Mesendoderm (in vitro differentiated cells): ENCODE measurements at regions not wholly inside any gene's neighbourhood (a gene's known extent, or its start where the extent isn't known, plus 50 kb on each side); places are given as distances from the start of the nearest gene placed in this dataset.

Experiments
- DNase-seq: peaks from one replicate; pipeline ENCODE4 v3.0.0; 2013
- H2AK5ac ChIP-seq: 2 replicates; pipeline ENCODE4 v1.6.1; 2013; ENCODE audit warnings: low read length, inconsistent platforms
- H2BK120ac ChIP-seq: 2 replicates; pipeline ENCODE4 v1.6.1; 2013; ENCODE audit warnings: low read depth, mild to moderate bottlenecking, low read length, moderate library complexity, mixed read lengths
- H2BK15ac ChIP-seq: replicated peaks from 2 replicates; pipeline ENCODE4 v1.6.1; 2013; ENCODE audit warnings: low read depth, mild to moderate bottlenecking, moderate library complexity
- H2BK5ac ChIP-seq: 2 replicates; pipeline ENCODE4 v1.6.1; 2013; ENCODE audit warnings: low read length, inconsistent platforms
- H3K18ac ChIP-seq: 2 replicates; pipeline ENCODE4 v1.6.1; 2013; ENCODE audit warnings: mild to moderate bottlenecking, low read length, mixed read lengths
- H3K23ac ChIP-seq: one replicate; pipeline ENCODE4 v1.6.1; 2013; ENCODE audit warnings: low read length
- H3K27ac ChIP-seq: 2 replicates; pipeline ENCODE4 v1.5.1; 2013; ENCODE audit warnings: low read depth, mild to moderate bottlenecking, inconsistent platforms, low read length, moderate library complexity
- H3K27me3 ChIP-seq: 2 replicates; pipeline ENCODE4 v1.6.1; 2013; ENCODE audit warnings: low read length, control low read depth, mild to moderate bottlenecking, inconsistent platforms; ENCODE audit not compliant: insufficient read depth, poor library complexity
- H3K36me3 ChIP-seq: 2 replicates; pipeline ENCODE4 v1.6.1; 2013; ENCODE audit warnings: low read length, inconsistent platforms; ENCODE audit not compliant: control insufficient read depth, insufficient read depth
- H3K4ac ChIP-seq: one replicate; pipeline ENCODE4 v1.6.1; 2013; ENCODE audit warnings: low read depth, mild to moderate bottlenecking, low read length, moderate library complexity
- H3K4me1 ChIP-seq: 2 replicates; pipeline ENCODE4 v1.6.1; 2013; ENCODE audit warnings: low read depth, low read length, inconsistent platforms; ENCODE audit not compliant: control insufficient read depth
- H3K4me2 ChIP-seq: 2 replicates; pipeline ENCODE4 v1.6.1; 2013; ENCODE audit warnings: low read length
- H3K4me3 ChIP-seq: 2 replicates; pipeline ENCODE4 v1.5.1; 2013; ENCODE audit warnings: mild to moderate bottlenecking, low read length
- H3K56ac ChIP-seq: one replicate; pipeline ENCODE4 v1.6.1; 2013; ENCODE audit warnings: low read length
- H3K79me1 ChIP-seq: 2 replicates; pipeline ENCODE4 v1.6.1; 2013; ENCODE audit warnings: low read length, inconsistent platforms
- H3K79me2 ChIP-seq: 2 replicates; pipeline ENCODE4 v1.6.1; 2013; ENCODE audit warnings: mild to moderate bottlenecking, low read length; ENCODE audit not compliant: control insufficient read depth, insufficient read depth
- H3K9ac ChIP-seq: 2 replicates; pipeline ENCODE4 v1.6.1; 2013; ENCODE audit warnings: low read length, inconsistent platforms
- H4K5ac ChIP-seq: one replicate; pipeline ENCODE4 v1.6.1; 2013; ENCODE audit warnings: low read length
- H4K8ac ChIP-seq: one replicate; pipeline ENCODE4 v1.6.1; 2013; ENCODE audit warnings: low read depth, mild to moderate bottlenecking, control low read depth, low read length, moderate library complexity
- WGBS: extraction: QIAGEN DNeasy Blood & Tissue Kit; methylation state at CpG from one replicate; pipeline ENCODE4 v1.1.7; 2013; ENCODE audit warnings: low lambda C conversion rate, missing lambda C conversion rate; ENCODE audit not compliant: insufficient coverage; ENCODE audit errors: extremely low coverage; 5-methylcytosine and 5-hydroxymethylcytosine counted together

DNA sequence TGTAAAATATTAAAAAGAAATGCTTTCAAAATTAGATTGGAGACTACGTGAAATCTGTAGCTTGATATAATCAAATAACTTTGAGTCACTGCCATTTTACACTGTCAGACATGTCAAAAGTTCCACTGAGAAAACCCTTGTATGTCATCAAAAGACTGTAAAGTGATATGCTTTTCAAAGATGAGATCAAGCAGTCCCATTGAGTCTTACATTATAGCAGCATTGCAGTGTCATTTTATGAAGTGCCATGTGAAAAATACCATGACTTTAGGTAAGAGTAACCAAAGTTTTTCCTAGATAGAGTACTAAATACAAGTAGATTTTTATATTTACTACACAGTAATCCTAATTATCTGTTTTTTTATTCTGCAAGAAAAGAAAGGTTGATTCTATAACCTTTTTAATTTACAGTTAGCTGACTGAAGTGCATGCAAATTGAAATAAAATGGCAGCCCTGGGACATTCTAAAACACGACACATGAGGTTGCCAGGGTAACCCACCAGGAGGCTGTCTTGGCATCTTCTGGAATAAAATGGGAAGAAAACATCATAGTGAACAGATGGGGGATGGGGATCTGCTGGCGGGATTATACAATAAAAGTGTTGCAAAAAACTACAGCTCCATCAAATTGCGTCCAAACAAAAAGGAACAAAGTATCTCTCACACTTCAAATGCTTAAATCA is 91.3 kb upstream of the TMEM106B start:
- Histone ChIP-seq H3K56ac (no peak overlapping the region), H2BK15ac (no peak overlapping the region), H3K4me1 (no peaks in the 10 kb centered on the region), H3K36me3 (no peaks in the 10 kb centered on the region), H3K79me1 (no peaks in the 10 kb centered on the region), H3K4ac (no peak overlapping the region), H4K8ac (no peak overlapping the region), H4K5ac (no peak overlapping the region), H3K27me3 (no peaks in the 10 kb centered on the region), H3K4me3 (no peak overlapping the region), H2AK5ac (no peak overlapping the region), H3K79me2 (no peaks in the 10 kb centered on the region), H3K23ac (no peak overlapping the region), H3K9ac (no peak overlapping the region), H3K4me2 (no peak overlapping the region), H3K27ac (no peak overlapping the region), H3K18ac (no peak overlapping the region), H2BK120ac (no peak overlapping the region), H2BK5ac (no peak overlapping the region)
- WGBS = no CpG with 5 or more reads among the region's 4 CpGs
- DNase-seq = peak; percentile 71

DNA sequence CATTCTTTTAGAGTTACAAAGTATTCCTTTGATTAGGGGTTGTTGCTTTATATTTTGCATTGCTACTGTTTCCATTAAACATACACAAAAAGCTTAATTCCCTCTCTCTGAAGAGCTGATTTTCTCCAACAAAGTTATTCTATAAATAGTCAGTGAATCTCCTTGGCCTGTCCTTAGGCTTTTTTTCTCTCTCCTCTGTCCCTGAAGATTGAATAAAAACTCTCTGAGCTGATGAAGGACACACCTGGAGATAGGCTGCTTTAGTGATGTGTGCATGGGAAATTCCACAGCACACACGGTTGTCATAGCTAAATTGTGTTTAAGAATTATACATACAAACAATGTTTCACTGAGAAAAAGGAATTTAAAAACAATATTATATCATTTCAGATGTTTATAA is 90.5 kb upstream of the TMEM106B start:
- no peaks in the 10 kb centered on the region for H3K4me1 ChIP-seq
- H4K8ac ChIP-seq = no peak overlapping the region
- no peak overlapping the region for H3K56ac ChIP-seq
- H3K79me2 ChIP-seq = no peaks in the 10 kb centered on the region
- no peak overlapping the region for H4K5ac ChIP-seq
- no peak overlapping the region for H3K4ac ChIP-seq
- no peaks in the 10 kb centered on the region for H3K27me3 ChIP-seq
- no CpG with 5 or more reads among the region's 1 CpG for WGBS
- no peak for DNase-seq
- H3K79me1 ChIP-seq = no peaks in the 10 kb centered on the region
- no peak overlapping the region for H3K27ac ChIP-seq
- H3K4me3 ChIP-seq = no peak overlapping the region
- H3K18ac ChIP-seq = no peak overlapping the region
- no peak overlapping the region for H2BK5ac ChIP-seq
- no peak overlapping the region for H2BK120ac ChIP-seq
- no peak overlapping the region for H3K4me2 ChIP-seq
- H3K36me3 ChIP-seq = no peaks in the 10 kb centered on the region
- H2BK15ac ChIP-seq = no peak overlapping the region
- H3K23ac ChIP-seq = no peak overlapping the region
- H2AK5ac ChIP-seq = no peak overlapping the region
- H3K9ac ChIP-seq = no peak overlapping the region

DNA sequence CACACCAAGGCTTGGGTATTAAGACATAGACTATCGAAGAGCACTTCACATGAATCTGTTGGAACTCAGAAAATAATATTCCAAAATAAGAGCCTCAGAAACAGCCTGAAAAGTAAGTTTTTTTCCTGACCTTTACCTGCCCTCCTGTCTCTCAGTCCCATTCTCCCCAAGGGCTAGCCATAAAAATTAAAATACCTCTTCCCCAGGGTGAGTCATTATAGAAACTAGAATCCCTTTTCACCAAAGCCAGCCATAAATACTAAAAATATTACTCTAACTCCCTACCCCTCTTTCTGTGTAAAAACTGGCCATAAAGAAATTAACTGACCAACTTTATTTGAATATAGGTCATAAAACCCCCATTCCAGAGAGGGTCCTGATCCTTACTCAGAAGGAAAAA is 87.9 kb upstream of the TMEM106B start:
- Histone ChIP-seq H3K79me1 (no peaks in the 10 kb centered on the region), H3K4me2 (no peak overlapping the region), H3K9ac (no peak overlapping the region), H3K4ac (no peak overlapping the region), H3K4me3 (no peak overlapping the region), H3K27me3 (no peaks in the 10 kb centered on the region), H3K27ac (no peak overlapping the region), H2BK5ac (no peak overlapping the region), H4K8ac (no peak overlapping the region), H2BK120ac (no peak overlapping the region), H3K18ac (no peak overlapping the region), H2AK5ac (no peak overlapping the region), H3K23ac (no peak overlapping the region), H3K4me1 (no peaks in the 10 kb centered on the region), H2BK15ac (no peak overlapping the region), H3K36me3 (no peaks in the 10 kb centered on the region), H4K5ac (no peak overlapping the region), H3K79me2 (no peaks in the 10 kb centered on the region), H3K56ac (no peak overlapping the region)
- WGBS = no CpG with 5 or more reads among the region's 1 CpG
- no peak for DNase-seq

GRCh38 chr7:12124028-12124427 is 87.1 kb upstream of the TMEM106B start:
- Histone ChIP-seq H3K79me2 (no peaks in the 10 kb centered on the region), H3K18ac (no peak overlapping the region), H3K4ac (no peak overlapping the region), H3K27ac (no peak overlapping the region), H3K36me3 (no peaks in the 10 kb centered on the region), H2AK5ac (no peak overlapping the region), H3K79me1 (no peaks in the 10 kb centered on the region), H3K23ac (no peak overlapping the region), H3K4me3 (no peak overlapping the region), H3K27me3 (no peaks in the 10 kb centered on the region), H3K9ac (no peak overlapping the region), H4K5ac (no peak overlapping the region), H4K8ac (no peak overlapping the region), H2BK5ac (no peak overlapping the region), H2BK120ac (no peak overlapping the region), H3K4me2 (no peak overlapping the region), H2BK15ac (no peak overlapping the region), H3K4me1 (no peaks in the 10 kb centered on the region), H3K56ac (no peak overlapping the region)
- no CpG with 5 or more reads among the region's 6 CpGs for WGBS
- no peak for DNase-seq

DNA sequence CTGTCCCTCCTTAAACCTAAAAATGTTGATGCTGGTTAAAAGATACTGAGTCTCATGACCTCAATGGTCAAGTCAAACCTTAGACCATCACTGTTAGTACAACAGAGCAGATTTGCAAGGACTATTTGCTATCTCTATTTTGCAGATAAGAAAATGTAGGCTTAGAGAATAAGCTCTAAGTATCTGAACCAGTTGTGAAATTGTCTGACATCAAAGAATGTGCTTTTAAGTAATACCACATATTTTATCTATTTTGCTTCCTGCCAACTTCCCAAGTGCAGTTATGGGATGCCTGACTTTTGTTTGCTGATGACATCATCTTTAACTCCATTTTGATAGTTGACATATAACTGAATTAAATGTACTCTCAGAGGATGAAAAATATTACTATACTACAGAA is 83.6 kb upstream of the TMEM106B start:
- Histone ChIP-seq H2BK5ac (no peak overlapping the region), H2BK15ac (no peak overlapping the region), H4K8ac (no peak overlapping the region), H3K79me1 (no peaks in the 10 kb centered on the region), H2BK120ac (no peak overlapping the region), H3K4me1 (no peaks in the 10 kb centered on the region), H3K4ac (no peak overlapping the region), H2AK5ac (no peak overlapping the region), H4K5ac (no peak overlapping the region), H3K23ac (no peak overlapping the region), H3K27me3 (no peaks in the 10 kb centered on the region), H3K18ac (no peak overlapping the region), H3K56ac (no peak overlapping the region), H3K36me3 (no peaks in the 10 kb centered on the region), H3K27ac (no peak overlapping the region), H3K4me3 (no peak overlapping the region), H3K79me2 (no peaks in the 10 kb centered on the region), H3K4me2 (no peak overlapping the region), H3K9ac (no peak overlapping the region)
- DNase-seq = no peak

DNA sequence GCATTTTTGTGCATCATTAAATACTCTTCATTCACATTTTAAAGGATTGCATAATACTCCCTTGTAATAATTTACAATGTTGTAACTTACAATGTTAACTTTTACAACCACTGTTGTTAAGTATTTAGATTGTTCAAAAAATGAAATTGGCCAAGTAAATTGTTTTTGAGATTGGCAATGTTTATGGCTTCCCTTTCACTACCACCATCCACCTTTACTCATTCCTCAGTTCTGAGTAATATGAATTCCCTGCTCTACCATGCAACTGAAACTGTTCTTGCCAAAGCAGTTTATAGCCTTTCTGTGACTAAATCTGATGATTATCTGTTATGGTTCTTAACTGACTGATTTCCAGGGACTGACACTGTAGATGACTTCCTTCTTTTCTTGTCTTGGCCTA is 80.5 kb upstream of the TMEM106B start:
- Histone ChIP-seq H3K4me1 (no peaks in the 10 kb centered on the region), H3K23ac (no peak overlapping the region), H2BK5ac (no peak overlapping the region), H3K27me3 (no peaks in the 10 kb centered on the region), H2BK15ac (no peak overlapping the region), H4K5ac (no peak overlapping the region), H3K79me2 (no peaks in the 10 kb centered on the region), H2BK120ac (no peak overlapping the region), H3K4me2 (no peak overlapping the region), H4K8ac (no peak overlapping the region), H3K56ac (no peak overlapping the region), H3K18ac (no peak overlapping the region), H3K27ac (no peak overlapping the region), H3K9ac (no peak overlapping the region), H3K4me3 (no peak overlapping the region), H2AK5ac (no peak overlapping the region), H3K36me3 (no peaks in the 10 kb centered on the region), H3K79me1 (no peaks in the 10 kb centered on the region), H3K4ac (no peak overlapping the region)
- no peak for DNase-seq
